Gastroesophageal sphincter (tissue), 4 donors: ENCODE measurements at regions not wholly inside any gene's neighbourhood (a gene's known extent, or its start where the extent isn't known, plus 50 kb on each side); places are given as distances from the start of the nearest gene placed in this dataset.

ENCODE experiments used
- ATAC-seq: fragments of 150-250 bp; one replicate; pipeline ENCODE4 v1.9.1; 2016; ENCODE audit warnings: mild to moderate bottlenecking, moderate library complexity
- H3K27ac ChIP-seq, 4 donors: fragments of 200-600 bp; sonication (generic) in 3 of 4; 1 replicate in 3 of 4; 2 replicates in 1 of 4; pipeline ENCODE4 v1.5.1; 2016 to 2019
- H3K27me3 ChIP-seq: fragments of 200-600 bp; sonication (generic); one replicate; pipeline ENCODE4 v1.5.1; 2019
- H3K36me3 ChIP-seq, 2 donors: fragments of 200-600 bp; sonication (generic); one replicate each; pipeline ENCODE4 v1.5.1; 2019; ENCODE audit warnings: control low read depth in 1 of 2
- H3K4me1 ChIP-seq, 3 donors: fragments of 200-600 bp; sonication (generic); 1 replicate in 2 of 3; 2 replicates in 1 of 3; pipeline ENCODE4 v1.5.1; 2016 to 2019; ENCODE audit warnings: control low read depth in 2 of 3
- H3K4me3 ChIP-seq, 2 donors: fragments of 200-600 bp; sonication (generic); one replicate each; pipeline ENCODE4 v1.5.1; 2019; ENCODE audit warnings: mild to moderate bottlenecking in 1 of 2, moderate library complexity in 1 of 2
- H3K9me3 ChIP-seq, 3 donors: fragments of 200-600 bp; sonication (generic); one replicate each; pipeline ENCODE4 v1.5.1; 2017 to 2019; ENCODE audit warnings: control low read depth in 2 of 3
- CTCF ChIP-seq, 4 experiments: fragments of 200-600 bp in 2 of 4; fragments of 450-650 bp in 2 of 4; sonication (generic) in 1 of 4; IDR thresholded peaks; one replicate each; pipeline ENCODE4 v1.5.1; 2017 to 2019; ENCODE audit warnings: antibody characterized with exemption in 4 of 4, mild to moderate bottlenecking in 2 of 4, moderate library complexity in 2 of 4
- EP300 ChIP-seq: sonication (generic); formaldehyde crosslinking; IDR thresholded peaks from one replicate; pipeline ENCODE4 v1.6.1; 2017; ENCODE audit warnings: antibody characterized with exemption, mild to moderate bottlenecking
- POLR2A ChIP-seq, 2 donors: fragments of 450-650 bp; IDR thresholded peaks; one replicate each; pipeline ENCODE4 v1.6.1; 2017; ENCODE audit warnings: antibody characterized with exemption in 2 of 2, mild to moderate bottlenecking in 2 of 2, moderate library complexity in 1 of 2
- POLR2AphosphoS5 ChIP-seq: sonication (generic); formaldehyde crosslinking; IDR thresholded peaks from one replicate; pipeline ENCODE4 v1.6.1; 2017; ENCODE audit warnings: antibody characterized with exemption
- WGBS, 2 donors: methylation state at CpG; one replicate each; pipeline ENCODE4 v1.1.5; 2018; ENCODE audit warnings: low coverage in 1 of 2; 5-methylcytosine and 5-hydroxymethylcytosine counted together

- ATAC-seq = no peak
- TF ChIP-seq CTCF (IDR thresholded peaks at IDR 0.05) = no peak
- TF ChIP-seq POLR2AphosphoS5 = no peak
- TF ChIP-seq POLR2A (IDR thresholded peaks at IDR 0.05) = no peak
- no peak for TF ChIP-seq EP300
- 59% methylated on average over 6 of the region's 6 CpGs; no CpG with 5 or more reads in 1 of the 2 donors for WGBS, 2 donors
Observed at GRCh38 chr19:27676877-27677276, 1536.1 kb downstream of the UQCRFS1 start.

GRCh38 chr19:27676334-27676733, 1536.6 kb downstream of the UQCRFS1 start:
- H3K9me3 ChIP-seq = peaks cover 0 to 40% (median 0%) of the 10 kb centered on the region in 3 donors
- H3K36me3 ChIP-seq = no peaks in the 10 kb centered on the region
- TF ChIP-seq EP300 (no peak), POLR2AphosphoS5 (no peak), CTCF (IDR thresholded peaks at IDR 0.05) (no peak), POLR2A (IDR thresholded peaks at IDR 0.05) (no peak)
- WGBS, 2 donors = no CpG with 5 or more reads among the region's 3 CpGs
- H3K4me1 ChIP-seq = no peaks in the 10 kb centered on the region
- H3K27me3 ChIP-seq = no peaks in the 10 kb centered on the region
- ATAC-seq = no peak
- no peak overlapping the region for H3K27ac ChIP-seq
- H3K4me3 ChIP-seq = no peak overlapping the region

More at GRCh38 chr19:27676877-27677276, 1536.1 kb downstream of the UQCRFS1 start:
- Histone ChIP-seq H3K27ac (no peak overlapping the region), H3K9me3 (peaks cover 0 to 40% (median 0%) of the 10 kb centered on the region in 3 donors), H3K36me3 (no peaks in the 10 kb centered on the region), H3K27me3 (no peaks in the 10 kb centered on the region), H3K4me3 (no peak overlapping the region), H3K4me1 (no peaks in the 10 kb centered on the region)

DNA sequence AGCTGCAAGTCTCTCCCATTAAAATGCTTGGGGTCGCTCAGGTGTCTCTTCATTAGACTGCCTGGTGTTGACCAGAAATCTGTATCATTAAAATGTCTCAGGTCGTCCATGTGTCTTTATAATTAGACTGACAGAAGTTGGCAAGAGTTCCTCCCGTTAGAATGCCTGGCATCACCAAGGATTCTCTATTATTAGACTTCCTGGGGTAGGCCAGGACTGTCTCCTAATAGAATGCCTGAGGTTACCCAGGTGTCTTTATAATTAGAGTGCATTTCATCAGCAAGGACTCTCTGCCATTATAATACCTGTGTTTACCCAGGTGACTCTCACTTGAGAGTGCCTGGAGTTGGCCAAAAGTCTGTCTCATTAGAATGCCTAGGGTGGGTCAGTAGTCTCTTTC, 1537.2 kb downstream of the UQCRFS1 start:
- 37 to 43% methylated on average over 3 of the region's 3 CpGs for WGBS, 2 donors
- TF ChIP-seq EP300 = no peak
- TF ChIP-seq CTCF (IDR thresholded peaks at IDR 0.05) = no peak
- no peak for TF ChIP-seq POLR2A (IDR thresholded peaks at IDR 0.05)
- no peak for TF ChIP-seq POLR2AphosphoS5
- H3K27me3 ChIP-seq = no peaks in the 10 kb centered on the region
- H3K9me3 ChIP-seq = peaks cover 0 to 40% (median 0%) of the 10 kb centered on the region in 3 donors
- H3K4me3 ChIP-seq = no peak overlapping the region
- H3K36me3 ChIP-seq = no peaks in the 10 kb centered on the region
- no peak for ATAC-seq
- H3K4me1 ChIP-seq = no peaks in the 10 kb centered on the region
- H3K27ac ChIP-seq = no peak overlapping the region

DNA sequence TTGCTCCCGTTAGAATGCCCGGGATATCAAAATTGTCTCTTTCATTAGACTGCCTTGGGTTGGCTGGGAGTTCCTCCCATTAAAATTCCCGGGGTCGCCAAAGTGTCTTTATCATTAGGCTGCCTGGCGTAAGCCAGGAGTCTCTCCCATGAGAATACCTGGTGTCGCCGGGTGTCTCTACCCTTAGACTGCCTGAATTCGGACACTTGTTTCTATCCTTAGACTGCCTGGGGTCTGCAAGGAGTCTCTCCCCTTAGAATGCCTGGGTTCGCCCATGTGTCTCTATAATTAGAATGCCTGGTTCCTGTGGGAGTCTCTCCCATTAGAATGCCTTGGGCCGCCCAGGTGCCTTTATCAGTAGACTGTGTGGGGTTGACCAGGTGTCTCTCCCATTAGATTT, 1538.2 kb downstream of the UQCRFS1 start:
- Histone ChIP-seq H3K4me1 (no peaks in the 10 kb centered on the region), H3K27me3 (no peaks in the 10 kb centered on the region), H3K4me3 (no peak overlapping the region), H3K27ac (no peak overlapping the region), H3K9me3 (peaks cover 0 to 30% (median 0%) of the 10 kb centered on the region in 3 donors), H3K36me3 (no peaks in the 10 kb centered on the region)
- ATAC-seq = no peak
- TF ChIP-seq POLR2A (IDR thresholded peaks at IDR 0.05) (no peak), POLR2AphosphoS5 (no peak), EP300 (no peak), CTCF (IDR thresholded peaks at IDR 0.05) (no peak)
- 100% methylated on average over 1 of the region's 10 CpGs for WGBS, 2 donors

DNA sequence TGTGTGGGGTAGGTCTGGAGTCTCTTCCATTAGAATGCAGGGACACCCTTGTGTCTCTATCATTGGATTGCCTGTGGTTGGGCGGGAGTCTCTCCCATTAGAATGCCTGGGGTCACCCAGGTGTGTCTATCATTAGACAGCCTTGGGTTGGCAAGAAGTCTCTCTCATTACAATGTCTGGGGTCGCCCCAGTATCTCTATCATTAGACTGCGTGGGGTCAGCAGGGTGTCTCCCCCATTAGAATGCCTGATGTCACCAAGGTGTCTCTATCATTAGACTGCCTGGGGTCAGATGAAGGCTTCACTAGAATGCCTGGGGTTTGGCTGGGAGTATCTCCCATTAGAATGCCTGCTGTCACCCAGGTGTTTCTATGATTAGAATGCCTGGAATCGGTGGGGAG, 1539.0 kb downstream of the UQCRFS1 start:
- Histone ChIP-seq H3K4me1 (no peaks in the 10 kb centered on the region), H3K9me3 (peaks cover 0 to 23% (median 0%) of the 10 kb centered on the region in 3 donors), H3K27me3 (no peaks in the 10 kb centered on the region), H3K36me3 (no peaks in the 10 kb centered on the region), H3K4me3 (no peak overlapping the region), H3K27ac (no peak overlapping the region)
- 20 to 60% methylated on average over 1 to 4 of the region's 4 CpGs for WGBS, 2 donors
- no peak for ATAC-seq
- TF ChIP-seq EP300 = no peak
- no peak for TF ChIP-seq POLR2AphosphoS5
- no peak for TF ChIP-seq CTCF (IDR thresholded peaks at IDR 0.05)
- no peak for TF ChIP-seq POLR2A (IDR thresholded peaks at IDR 0.05)
